GM19438 (cell line): ENCODE measurements at regions not wholly inside any gene's neighbourhood (a gene's known extent, or its start where the extent isn't known, plus 50 kb on each side); places are given as distances from the start of the nearest gene placed in this dataset.

Source experiments
- ATAC-seq: cut with Tn5 transposase; IDR thresholded peaks from one replicate; pipeline ENCODE4 v1.9.1; 2021; ENCODE audit warnings: low read depth; ENCODE audit not compliant: unreplicated experiment

DNA sequence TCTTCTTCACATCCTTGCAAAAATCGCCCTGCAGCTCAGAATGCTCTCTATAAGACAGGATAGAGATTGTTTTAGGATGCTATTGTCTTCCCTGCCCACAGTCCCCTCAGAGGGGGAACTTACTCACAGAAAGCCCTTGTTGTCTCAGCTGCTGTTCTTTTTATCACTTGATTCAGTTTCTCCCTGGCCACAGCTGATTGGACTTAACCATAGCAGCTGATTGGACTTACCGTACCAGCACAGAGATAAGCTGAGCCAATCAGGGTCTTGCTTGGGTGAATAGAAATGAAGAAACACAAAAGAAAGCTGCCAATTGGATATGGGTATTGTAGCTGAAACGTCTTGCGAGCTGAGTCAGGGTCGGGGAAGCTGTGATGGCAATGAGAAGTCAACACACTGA is 194.2 kb upstream of the MEX3C start:
- no peak for ATAC-seq

DNA sequence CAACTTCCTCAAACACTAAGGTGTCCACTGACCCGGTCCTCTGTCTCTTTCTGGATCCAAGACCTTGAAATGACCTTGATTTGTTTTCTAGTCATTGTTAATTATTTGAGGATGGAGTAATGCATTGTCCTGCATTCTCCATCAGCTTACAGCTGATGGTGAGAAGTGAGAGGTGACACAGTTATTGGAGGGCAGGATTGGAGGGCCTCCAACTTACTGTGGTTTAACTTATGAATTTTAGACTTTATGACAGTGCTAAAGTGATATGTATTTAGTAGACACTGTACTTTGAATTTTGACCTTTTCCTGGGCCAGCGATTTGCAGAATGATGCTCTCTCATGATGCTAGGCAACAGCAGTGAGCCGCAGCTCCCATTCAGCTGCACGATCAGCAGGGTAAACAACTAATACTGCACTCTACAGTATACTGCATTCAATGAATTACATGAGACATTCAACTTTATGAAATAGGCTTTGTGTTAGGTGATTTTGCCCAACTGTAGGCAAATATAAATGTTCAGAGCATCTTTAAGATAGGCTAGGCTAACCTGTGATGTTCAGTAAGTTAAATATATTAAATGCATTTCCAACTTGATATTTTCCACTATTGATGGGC is 200.0 kb upstream of the MEX3C start:
- ATAC-seq: no peak

DNA sequence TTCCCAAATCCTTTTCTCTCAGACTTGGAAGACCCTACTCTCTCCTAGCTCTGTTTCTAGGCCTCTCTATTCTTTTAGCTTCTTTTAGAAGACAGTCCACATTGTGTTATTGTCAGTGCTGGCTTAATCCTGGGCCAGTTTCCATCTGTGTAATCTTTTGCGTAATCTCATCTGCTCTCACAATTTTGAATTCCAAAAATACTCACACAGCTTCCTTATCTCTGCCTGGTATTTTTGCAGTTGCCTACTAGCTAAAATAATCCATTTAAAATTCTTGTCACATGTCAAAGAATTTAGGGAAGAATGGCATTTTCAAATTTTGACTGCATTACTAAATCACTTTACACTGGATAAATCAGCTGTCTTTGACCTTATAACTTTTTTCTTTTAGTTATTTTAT is 200.6 kb upstream of the MEX3C start:
- no peak for ATAC-seq

DNA sequence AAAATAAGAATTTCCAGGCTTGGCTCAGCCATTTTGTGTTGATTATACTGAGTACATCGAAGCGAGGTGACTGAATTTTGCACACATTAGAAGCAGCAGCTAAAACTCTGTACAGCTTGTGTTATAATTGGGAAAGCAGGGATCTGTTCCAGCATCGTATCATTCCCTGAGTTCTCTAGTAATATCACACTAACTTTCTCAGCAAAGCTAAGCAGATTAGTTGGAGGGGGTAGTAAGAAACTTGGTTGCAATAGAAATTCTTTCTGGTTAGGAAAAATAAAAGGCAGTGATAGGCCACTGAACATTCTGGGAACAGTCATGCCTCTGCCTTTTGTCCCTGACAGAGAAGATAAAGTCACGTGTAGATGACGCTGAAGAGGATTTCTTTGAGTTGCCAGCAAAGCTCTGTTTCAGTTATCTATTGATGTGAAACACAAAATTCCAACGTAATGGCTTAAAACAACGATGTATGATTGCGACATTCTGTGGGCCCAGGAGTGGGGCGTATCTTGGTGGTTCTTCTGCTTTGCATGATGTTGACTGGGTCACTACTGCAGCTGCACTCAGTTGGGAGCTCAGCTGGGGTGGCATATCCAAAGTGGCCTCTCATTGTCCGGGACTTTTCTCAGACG is 202.1 kb upstream of the MEX3C start:
- ATAC-seq: no peak

DNA sequence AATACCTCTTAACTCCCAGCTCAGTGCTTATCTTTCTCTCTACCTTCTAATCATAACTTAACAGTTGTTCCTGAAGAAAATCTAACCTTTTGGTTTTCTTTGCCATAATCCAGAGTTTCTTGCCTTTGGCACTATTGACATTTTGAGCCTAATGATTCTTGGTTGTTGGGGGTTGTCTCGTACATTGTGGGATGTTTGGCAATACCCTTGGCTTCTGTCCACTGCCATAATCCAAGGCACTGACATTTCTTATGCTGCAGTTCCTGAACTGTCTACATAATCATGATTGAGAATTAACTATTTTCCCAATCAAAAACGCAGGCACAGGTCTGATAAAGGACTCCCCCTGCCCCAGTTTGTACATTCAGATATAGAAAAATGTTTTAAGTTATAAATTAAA is 203.2 kb upstream of the MEX3C start:
- no peak for ATAC-seq

DNA sequence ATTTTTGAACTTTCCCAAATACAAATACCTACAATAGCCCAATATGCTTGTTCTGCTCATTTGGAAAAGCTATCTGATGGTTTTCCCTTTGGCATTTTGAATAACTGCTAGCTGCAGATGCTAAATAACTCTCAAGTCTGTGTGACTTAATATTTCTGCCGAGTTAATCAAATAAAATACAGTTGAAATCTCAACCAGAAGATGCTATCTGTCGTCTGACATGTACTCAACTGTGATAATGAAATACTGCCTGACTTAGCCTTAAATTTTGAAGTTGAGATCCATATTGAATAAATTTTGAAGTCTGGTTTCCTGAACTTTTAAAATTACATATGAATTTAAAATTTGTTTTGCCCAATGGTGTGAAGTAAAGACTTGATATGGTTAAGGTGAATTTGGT is 204.4 kb upstream of the MEX3C start:
- ATAC-seq: no peak

DNA sequence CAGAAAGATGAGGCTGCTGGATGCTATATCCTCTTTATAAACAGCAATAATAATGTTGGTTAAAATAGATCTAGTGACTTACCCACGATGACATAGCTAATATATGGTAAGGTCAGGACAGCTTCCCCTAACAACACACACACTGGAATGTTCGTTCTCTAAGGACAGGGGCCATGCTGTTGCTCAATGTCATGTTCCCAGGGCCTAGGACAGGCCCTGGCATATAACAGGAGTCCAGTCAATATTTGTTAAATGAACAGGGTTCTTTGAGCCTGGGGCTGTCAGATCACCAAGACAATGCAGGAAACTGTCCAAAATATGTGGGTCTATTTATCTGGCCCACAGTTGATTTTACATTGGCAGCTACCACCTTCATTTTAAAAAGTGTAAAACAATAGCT is 207.1 kb upstream of the MEX3C start:
- ATAC-seq: no peak

DNA sequence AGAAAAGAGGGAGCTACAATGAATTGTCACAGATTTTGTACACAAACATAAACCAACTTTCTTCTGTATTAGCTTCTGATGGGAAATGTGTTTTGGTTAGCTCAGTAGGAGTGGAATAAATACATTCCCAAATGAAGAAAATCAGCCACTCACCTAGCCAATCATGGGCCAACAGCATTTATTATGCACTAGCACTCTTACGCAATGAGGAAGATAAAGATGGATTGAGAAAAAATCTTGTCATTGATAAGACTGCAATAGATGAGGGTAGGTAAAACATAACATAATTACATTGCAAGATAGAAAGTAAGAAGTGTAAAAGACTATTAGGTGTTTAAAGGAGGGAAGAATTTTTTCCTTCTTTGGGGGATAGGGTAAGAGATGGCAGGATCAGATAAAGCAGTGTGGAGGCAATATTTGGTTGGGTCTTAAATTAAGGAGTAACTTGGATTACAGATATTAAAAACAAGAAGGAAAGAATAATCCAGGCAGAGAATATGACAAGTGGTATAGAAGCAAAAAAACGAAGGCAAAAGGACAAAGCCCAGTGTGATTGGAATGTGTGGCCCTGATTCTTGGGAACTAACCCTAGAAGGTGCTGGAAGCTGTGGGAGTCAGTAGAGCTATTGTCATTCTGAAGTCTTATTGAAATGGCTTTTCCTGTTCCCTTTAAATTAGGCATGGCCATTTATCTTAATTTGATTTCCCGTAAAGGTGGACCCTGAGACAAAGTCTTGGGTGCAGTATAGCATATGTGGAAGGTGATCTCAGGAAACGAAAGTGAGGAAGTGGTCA is 208.4 kb upstream of the MEX3C start:
- ATAC-seq: no peak

DNA sequence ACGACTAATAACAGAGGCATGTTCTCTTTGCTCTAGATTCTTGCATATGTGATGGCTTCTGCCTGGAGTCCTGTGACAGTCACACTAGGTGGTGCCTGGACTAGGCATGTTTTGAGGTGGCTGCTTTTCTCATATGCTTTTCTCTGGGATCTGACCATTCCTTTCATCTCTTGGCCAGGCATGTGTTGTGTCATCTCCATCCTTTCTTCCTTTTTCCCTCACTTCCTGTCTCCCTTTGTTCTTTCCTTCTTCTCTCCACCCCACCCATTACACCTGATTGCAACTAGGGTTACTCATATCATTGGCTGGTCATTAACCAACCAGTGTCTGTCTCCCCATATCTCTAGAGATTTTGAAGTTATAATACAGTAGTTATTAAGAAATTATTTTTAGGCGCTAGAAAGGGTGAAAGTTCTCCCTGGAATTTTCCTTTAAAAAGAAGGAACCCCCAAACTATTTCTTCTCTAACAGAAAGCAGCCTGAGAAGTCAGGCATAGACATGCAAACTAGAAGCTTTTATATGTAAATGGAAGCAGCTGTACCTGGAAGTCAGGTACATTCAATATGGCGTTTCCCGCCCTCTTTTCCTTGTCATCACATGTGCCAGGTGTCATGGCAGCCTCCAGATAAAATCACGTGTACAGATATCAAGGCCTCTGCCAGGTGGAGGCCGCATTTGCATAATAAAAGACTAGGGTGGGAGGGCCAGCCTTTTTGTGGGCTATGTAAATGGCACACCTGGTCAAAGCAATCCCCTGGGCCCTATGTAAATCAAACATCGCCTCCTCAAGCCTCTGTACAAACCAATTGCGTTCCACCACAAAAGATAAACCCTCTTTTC is 220.4 kb upstream of the MEX3C start:
- no peak for ATAC-seq

DNA sequence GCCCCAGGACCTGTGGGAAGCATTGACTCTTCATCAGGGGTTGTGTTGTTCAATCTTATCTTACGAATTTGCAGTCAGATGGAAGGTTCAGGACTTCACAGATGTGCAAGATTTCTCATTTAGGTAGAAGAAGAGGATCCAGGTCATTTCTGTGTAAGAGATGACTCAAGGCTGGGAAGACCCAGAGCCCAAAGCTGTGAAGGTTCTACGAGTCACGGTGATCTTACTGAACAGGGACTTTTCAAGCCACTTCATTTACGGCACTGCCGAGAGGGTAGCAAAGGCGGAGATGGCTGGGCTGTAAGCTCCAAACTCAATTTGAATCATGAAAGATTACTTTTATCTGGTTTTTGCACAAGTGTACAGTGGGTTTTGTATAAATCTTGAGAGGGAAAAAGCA is 228.0 kb upstream of the MEX3C start:
- no peak for ATAC-seq

DNA sequence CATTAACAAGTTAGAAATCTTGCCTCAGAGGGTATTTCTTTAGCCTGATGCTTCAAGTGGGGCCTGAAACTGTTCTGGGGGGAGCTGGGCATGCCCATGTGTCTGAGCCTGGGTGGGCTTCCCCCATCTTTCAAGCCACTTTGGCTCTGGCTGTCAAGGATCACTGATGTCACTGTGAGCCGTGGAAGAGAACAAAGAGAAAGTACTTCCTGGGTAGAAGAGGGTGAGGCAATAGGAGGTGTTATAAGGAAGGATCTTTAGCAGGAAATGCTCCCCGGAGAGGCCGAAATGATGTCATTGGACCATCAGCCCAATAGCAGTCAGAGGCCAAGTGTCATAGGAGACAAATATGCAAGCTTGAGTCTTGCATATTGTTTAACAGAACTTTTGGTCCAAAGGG is 228.4 kb upstream of the MEX3C start:
- ATAC-seq: no peak

DNA sequence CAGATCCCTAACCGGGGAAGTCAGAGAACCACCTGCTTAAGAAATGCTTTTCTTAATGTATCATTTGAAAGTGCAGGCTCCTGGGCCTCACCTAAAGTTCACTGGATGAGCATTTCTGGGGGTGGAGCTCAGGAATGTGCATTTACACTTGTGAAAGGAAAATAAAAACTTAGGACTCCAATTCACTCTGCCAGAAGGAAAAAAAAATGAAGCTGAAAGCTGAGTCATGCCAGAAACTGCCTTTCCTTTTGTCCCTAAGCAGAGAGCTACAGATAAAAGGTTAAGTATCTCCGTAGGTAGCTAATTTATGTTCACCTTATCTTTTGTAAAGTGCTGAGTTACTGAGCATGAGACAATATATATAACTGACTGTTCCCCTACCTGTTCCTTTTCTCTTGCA is 229.5 kb upstream of the MEX3C start:
- no peak for ATAC-seq

DNA sequence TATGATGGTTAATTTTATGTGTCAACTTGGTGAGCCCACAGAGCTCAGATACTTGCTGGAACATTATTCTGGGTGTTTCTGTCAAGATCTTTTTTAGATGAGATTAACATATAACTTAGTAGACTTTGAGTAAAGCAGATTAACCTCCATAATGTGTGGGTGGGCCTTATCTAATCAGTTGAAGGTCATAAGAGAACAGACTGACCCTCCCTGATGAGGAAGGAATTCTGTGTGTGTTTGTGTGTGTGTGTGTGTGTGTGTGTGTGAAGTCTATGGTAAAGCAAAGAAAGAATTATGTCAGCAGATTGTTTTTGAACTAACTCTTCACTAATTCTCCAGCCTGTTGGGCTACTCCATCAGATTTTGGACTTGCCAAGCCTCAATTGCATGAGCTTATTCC is 232.2 kb upstream of the MEX3C start:
- no peak for ATAC-seq

DNA sequence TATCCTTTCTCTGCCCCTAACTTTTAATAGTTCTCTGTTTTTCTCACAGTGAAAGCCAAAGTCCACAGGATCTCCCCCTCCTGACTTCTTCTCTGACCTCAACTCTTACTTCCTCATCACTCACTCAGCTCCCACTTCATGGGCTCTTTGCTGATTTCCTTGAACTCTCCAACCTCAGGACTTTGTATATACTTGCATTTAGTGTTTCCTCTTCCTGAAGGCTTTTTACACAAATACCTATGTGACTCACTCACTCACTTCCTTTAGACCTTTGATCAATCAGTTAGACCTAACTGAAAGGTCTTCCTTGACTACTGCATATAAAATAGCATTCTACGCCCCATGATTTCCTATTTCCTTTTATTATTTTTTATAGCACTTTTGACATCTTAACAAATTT is 233.1 kb upstream of the MEX3C start:
- ATAC-seq: no peak

DNA sequence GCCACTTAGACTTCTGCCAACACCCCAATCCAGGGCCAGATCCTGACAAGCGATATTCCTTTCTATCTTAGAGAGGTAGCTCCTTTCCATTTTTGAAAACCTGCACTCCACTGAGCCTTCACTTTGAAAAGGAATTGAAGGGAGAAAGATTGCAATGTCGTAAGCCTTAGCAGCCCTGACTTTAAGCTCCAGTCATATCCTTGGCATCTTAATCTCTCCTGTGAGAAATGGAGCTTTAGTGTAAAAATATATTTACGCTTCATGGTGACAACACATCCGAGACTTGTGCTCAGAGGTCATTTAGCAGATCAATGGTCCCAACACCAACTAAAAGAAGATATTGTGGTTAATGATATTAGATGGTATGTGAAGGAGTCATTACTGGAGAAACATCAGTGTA is 235.8 kb upstream of the MEX3C start:
- ATAC-seq: no peak

DNA sequence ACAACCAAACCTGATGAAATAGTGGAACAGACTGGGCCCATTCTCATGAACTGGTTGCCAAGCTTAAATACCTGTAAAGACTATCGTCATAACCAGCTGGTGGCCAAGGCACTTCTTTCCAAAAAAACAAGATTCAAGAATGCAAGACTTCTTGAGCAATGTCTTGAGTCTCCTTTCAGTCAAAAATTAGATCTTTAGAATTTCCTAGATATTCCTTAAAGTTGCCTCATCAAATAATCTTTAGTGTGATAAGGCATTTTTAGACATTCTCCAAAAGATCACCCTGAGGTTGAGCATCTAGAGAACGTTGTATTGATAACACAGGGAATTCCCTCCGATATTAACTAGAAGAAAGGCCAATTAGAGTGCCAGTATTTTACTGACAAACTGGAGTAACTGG is 236.4 kb upstream of the MEX3C start:
- ATAC-seq: no peak

DNA sequence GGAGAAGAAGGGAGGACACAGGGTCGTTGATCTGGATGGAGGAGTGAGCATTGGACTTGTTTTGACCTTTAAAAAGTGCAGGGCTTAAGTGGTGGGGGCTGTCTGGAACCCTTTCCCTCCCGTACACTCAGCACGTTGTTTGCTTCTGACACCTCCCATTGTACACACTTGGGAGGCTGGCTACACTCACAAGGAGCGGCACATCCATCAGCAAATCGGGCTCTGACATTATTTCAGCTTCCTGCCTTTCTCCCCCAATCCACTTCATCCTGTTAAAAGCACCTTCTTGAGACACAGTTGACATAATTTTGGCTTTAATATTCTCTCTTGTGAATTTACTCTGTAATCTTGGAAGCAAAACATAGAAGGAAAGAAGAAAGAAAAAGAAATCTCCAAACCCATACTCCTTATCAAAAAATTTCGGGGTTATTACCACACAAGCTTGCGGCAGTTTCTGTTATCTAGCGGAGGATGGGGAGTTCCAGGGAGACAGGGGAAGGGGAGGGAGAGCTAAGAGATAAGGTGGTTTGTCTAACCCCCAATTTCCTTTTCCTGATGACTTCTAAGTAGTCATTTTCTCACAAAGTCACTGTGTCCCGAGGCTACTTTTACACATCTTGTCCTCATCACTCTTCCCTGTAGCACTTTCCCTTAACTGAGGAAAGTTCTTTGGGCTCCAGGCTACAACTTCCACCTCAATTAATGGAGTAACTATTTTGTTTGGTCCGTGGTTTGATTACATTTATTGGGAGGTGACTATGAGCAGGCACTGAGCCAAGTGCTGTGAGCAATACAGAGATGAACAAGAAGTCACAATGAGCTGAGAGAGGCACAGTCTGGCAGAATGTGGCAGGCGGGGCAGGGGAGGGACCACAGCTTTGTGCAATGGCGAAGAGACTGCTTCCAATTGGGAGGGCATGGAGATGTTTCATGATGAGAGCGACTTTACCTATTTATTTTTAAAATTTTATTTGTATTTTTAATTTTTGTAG is 240.1 kb upstream of the MEX3C start:
- no peak for ATAC-seq

DNA sequence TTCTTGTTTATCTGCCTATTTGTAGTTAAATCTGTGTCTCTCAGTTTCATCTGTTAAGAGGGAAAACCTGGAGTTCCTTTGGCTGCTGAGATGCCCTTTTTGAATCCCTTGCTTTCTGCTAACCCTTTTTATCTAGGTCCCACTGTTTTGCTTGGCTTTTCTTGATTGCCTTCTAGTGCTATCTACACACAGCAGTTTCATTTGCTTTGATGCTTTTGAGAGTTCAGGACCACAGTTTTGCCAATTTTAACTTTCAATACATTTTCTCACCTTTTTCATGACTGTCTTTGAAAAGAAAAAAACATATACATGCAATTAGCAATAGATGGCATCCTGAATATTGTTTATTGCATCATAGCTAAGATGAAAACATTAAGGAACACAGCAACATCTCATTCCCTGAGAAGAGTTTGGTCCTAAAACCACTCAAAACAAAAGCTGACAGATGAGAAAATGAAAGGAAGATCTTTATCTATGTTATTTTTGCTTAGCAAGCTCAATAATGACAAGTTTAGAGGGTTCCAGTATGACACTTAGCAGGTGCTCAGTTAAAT is 241.4 kb upstream of the MEX3C start:
- ATAC-seq: no peak

DNA sequence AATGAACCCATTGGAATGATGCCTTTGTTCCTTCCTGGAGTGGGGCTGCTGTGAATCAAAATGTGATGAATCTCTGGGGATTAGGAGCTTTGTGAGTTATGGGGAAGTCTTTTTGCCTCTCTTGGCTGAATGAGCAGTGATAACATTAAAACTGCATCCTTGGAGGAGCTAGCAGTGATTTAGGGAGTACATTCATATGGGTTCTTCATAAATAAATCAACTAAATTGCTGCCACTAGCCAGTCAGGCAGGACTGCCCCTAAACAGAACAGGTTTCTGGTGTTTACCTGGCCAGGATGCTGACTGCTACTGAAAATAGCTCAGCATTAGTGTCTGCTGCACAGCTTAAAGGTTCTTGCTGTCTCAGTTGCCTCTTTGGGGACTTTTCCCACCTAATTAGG is 244.5 kb upstream of the MEX3C start:
- ATAC-seq: no peak
